Activated naive CD4-positive, alpha-beta T cell treated with anti-CD3 and anti-CD28 coated beads, Interleukin-2, amount 50 U/mL, for 16 hours (primary cell): ENCODE measurements at regions not wholly inside any gene's neighbourhood (a gene's known extent, or its start where the extent isn't known, plus 50 kb on each side); places are given as distances from the start of the nearest gene placed in this dataset.

Source experiments
- DNase-seq: peaks from one replicate; pipeline ENCODE4 v3.0.0-alpha.2; 2020

- no peak for DNase-seq
Measured at GRCh38 chr1:29502911-29503840, 266.9 kb downstream of the PTPRU start.

DNA sequence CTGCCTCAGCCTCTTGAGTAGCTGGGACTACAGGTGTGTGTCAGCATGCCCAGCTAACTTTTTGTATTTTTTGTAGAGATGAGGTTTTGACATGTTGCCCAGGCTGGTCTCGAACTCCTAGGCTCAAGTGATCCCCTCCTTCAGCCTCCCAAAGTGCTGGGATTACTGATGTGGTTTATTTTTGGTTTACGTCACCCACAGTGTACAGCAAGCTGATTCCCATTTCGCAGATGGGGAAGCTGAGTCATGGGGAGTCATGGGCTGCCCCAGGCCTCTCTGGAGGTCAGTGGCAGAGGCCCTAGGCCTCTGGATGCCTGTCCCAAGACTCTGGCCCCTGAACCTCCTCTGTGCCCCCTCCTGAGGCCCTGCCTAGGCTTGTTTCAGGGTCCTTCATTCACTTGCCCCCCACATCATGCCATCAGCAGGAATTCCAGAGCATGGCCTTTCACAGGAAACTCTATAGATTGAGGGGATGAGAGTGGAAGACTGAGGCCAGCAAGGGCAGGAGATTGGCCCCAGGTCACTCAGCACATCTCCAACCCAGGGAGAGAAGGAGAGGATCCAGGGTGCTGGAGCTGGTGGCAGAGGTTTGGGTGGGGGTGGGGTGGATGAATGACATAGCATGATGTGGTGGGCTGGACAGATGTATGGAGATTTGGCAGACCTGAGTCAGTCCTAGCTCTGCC is 266.0 kb downstream of the PTPRU start:
- DNase-seq: no peak

DNA sequence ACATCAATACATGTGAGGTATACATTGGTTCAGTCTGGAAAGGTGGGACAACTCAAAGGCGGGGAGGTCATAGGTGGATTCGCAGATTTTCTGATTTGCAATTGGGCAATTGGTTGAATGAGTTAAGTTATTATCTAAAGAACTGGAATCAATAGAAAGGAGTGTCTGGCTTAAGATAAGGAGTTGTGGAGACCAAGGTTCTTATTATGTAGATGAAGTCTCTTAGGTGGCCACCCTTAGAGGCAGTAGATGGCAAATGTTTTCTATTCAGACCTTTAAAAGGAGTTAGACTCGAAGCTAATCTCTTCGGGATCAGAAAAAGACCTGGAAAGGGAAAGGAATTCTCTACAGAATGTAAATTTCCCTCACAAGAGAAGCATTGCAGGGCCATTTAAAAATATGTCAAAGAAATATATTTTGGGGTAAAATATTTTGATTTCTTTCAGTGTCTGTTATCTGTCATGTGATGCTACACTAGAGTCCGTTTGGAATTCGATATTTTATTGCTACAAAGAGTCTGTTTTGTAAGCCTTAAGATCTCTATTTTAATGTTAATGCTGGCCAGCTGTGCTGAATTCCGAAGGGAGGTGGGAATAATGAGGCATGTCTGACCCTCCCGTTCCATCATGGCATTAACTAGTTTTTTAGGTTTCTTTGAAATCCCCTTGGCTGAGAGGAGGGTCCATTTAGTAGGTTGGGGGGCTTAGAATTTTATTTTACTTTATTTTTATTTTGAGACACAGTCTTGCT is 265.1 kb downstream of the PTPRU start:
- no peak for DNase-seq

- no peak for DNase-seq
Measured at GRCh38 chr1:29500651-29501050, 264.3 kb downstream of the PTPRU start.

GRCh38 chr1:29500041-29500440 is 263.7 kb downstream of the PTPRU start:
- DNase-seq: no peak

DNA sequence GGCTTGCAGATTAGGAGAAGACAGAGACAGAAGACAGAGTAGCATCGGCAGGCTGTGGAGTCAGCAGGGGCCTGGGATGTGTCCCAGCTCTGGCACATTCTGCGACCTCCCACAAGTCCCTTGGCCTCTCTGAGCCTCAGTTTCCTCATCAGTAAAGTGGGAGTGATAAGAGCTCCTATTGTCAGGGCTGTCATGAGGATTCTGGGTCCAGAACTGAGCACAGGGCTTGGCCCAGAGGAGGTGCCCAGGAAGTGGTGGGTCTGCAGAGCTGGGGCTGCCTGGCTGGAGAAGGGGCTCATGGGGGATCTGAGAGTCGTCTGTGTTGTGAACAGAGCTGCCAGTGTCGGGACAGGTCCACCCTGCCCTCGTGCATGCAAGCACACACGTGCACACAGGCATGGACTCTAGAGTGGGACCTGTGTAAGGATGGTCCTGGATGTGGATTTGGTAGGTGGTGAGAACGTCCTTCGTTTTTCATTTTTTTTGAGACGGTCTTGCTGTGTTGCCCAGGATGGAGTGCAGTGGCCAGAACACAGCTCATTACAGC is 262.9 kb downstream of the PTPRU start:
- no peak for DNase-seq

GRCh38 chr1:29498126-29499103 is 262.1 kb downstream of the PTPRU start:
- DNase-seq: no peak

DNA sequence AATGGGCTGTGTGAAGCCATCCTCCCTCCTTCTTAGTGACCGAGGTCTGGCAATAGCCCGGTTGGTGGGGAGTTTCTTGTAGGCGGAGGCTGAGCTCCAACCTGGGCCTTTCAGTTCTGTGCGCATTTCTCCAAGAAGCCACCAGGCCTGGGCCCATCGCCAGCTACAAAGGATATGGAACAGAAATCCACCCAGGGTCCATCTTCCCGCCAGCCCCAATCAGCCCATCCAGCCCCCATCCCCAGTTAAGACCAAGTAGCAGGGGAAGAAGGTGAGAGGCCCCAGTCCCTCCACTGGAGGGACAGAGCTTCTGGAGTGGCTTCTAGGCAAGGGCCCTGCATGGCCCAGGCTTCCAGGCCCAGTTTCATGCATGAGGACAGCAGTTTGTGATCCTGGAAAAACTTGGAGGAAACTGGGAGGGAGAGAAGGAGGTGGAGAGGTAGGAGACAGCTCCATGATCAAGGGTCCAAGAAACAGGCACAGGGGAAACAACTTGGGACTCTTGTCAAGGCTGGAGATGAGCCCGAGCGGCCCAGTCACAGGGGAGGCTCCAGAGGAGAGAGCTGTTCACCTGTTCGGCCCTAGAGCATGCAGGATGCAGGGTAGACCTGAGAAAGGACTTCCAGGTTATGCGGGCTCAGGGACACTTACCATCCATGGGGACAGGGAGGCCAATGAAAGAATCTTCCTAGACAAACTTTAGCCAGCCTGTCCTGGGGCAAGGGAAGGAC is 261.2 kb downstream of the PTPRU start:
- DNase-seq: no peak

DNA sequence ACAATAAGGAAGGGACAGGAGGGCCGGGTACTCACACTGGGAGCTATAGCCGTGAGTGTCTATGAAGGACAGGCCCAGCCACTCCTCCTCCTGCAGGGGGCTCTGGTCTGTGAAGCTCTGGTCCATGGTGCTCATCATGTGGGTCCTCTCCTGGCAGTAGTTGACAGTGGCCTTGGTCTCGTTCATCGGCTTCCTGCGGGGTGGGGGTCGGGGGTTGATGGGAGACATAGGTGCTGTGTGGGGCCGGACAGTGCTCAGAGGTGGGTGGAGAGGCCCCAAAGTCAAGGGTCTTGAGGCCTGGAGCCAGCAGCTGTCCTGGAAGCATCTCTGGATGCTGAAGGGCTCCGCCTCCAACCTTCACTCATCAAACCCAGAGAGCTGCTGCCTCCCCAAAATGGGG is 260.4 kb downstream of the PTPRU start:
- DNase-seq: no peak

DNA sequence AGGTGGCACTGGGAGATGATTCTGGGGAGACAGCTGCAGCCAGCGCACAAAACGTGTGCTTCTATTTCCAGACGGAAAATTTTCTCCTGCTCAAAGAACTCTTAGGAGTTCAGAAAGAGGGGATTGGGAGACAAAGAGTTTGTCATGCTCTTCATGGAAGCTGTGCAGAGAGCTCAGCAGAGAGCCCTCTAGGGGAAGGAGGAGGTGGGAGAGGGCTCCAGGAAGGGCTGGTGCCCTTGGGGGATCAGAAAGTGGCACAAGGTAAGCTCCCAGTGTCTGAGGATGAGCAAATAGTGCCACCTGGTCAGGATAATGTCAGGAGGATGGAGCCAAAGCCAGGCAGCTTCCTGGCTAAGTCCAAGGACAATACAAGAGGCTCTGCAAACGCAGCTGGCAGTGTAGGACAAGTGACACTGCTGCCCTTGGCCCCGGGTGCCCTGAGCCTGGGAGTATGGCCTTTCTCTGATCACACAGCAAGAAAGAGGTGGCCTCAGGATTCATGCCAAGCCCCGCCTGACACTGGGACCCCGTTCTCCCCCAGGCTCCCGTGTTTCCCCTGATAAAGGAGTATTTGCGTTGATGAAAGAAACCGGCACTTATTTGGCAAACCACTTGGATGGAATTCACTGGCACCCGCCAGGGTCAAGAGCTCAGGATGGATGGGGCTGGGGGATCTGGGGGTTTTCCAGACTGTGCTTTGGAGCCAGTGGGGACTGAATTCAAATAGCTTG is 254.0 kb downstream of the PTPRU start:
- no peak for DNase-seq

DNA sequence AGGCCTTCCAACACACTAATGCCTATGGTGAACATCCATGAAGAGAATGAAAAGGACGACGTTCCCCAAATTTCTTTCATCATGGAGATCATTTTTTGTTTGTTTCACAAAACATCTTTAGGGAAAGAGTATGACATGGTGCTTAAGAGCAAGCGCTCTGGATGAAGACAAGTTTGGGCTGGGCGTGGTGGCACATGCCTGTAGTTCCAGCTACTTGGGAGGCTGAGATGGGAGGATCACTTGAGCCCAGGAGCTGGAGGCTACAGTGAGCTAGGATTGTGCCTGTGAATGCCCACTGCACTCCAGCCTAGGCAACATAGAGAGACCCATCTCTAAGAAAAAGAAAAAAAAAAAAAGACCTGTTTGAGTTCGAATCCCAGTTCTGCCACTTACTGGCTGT is 253.1 kb downstream of the PTPRU start:
- no peak for DNase-seq

GRCh38 chr1:29488794-29489311 is 252.5 kb downstream of the PTPRU start:
- DNase-seq: no peak

DNA sequence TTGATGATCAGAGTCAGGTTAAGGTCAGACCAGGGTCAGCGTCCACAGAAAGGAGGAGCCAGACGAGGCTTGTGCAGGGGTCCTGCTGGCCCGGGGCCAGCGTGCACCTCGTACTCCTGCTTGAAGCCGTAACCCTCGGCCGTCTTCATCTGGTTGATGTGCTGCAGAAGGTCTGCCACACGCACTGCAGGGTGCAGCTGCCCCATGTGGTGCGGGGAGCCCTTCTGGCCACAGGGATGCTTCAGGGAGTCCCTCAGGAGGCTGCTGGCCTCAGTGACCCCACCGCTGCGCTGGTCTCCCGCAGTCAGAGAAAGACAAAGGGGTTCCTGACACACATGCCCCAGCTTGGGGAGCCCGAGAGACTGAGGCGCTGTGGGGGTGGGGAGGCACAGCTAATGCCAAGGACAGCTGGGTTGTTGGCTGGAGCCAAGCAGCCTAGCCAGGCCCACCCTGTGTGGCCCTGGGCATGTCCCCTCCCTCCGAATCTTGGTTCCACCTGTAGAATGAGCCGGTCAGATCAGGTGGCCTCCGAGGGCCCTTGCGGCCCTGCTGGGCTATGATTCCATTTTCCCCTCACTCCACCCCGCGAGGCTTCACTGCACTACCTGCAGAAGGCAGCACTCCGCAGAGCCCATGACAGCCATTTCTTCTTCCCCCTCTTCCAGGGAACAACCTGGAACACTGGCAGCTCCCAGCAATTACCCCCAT is 251.9 kb downstream of the PTPRU start:
- no peak for DNase-seq

DNA sequence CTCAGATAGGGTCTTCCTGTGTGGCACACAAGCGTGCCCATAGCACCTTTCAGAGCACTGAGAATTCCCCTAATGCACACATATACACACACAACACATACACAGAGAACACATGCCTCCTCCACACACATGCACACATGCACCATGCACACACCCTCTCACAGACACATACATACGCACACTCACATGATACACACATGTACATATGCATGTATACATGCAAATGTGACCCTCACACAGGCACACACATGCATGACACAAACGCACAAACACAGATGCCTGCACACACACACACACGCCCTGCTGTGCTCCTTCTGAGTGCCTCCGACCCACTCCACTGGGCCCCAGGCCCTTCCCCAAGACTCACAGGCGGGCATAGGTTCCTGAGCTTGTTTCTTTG is 251.0 kb downstream of the PTPRU start:
- DNase-seq: no peak

- DNase-seq: no peak
Measured at GRCh38 chr1:29485096-29485925, 249.0 kb downstream of the PTPRU start.

DNA sequence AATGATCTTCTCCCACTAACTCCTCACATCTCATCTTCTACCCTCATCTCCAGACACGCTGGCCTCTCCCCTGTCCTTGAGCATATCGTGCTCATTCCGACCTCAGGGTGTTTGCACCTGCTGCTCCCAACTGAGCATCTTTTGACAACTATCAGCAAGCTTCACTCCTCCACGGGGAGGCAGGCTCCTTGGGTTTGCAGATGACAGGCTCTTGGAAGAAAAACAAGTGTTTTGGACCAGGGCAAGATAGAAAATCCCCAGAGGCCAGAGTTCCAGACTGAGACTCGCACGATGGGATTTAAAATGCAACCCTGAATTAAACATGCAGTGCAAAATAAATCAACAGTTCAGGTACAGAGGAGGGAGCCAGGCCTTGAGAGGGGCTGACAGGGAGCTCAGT is 246.7 kb downstream of the PTPRU start:
- DNase-seq: no peak

DNA sequence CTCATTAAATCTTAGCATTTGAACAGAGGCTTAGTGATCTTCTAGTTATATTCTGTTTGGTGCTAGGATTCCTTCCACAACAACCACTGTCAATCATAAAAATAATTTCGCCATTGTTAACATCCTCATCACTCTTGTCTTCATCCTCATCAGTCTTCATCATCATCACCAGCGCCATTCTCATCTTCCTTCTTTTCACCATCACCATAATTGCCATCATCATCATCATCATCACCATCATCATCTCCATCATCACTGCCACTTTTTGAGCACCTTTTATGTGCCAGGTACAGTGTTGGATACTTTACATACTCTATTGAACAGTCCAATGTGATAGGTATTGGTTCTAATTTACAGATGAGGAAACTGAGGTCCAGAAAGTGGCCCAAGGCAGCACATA is 245.7 kb downstream of the PTPRU start:
- DNase-seq: no peak

DNA sequence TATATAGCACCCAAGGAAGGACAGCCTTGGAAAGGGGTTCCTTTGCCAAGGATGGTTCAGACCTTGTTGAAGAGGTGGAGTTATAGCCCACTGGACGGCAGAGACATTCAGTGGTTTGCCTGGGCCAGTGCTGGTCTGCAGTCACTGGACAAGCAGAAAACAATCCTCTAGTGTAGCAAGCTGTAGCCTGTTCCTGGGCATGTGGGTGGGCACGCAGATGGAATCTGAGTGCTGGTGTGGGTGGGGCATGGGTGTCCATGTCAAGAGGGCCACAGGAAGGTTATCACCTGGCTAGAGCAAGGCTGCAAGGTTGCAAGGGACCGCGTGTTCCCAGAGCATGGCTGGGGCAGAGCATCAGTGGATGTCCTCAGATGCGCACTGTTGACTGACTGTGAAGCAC is 244.7 kb downstream of the PTPRU start:
- DNase-seq: no peak

- DNase-seq: no peak
Measured at GRCh38 chr1:29478879-29479278, 242.6 kb downstream of the PTPRU start.
